Superior temporal gyrus (tissue), 1 donor: ENCODE measurements at regions not wholly inside any gene's neighbourhood (a gene's known extent, or its start where the extent isn't known, plus 50 kb on each side); places are given as distances from the start of the nearest gene placed in this dataset.

ENCODE experiments used
- DNase-seq: peaks from one replicate; pipeline ENCODE4 v3.0.0-alpha.2; 2016; ENCODE audit errors: extremely low spot score

DNA sequence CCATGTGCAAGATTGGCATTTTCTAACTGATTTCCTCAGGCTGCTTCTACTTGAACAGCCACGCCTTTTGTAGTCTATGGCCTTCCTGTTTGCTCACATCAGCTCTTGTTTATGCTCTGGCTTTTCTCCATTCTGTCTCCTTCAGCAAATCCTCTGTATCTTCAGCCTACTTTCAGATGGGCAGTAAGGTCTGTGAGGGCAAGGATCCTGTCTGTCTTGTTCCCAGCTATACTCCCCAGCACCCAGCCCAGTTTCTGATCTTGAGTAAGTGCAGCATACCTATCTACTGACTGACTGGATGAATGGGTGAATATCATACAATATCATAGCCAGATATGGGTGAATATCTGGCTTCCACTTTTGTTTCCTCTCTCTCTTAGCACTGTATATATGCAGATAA, 438.1 kb downstream of the LMO4 start:
- DNase-seq: no peak

- DNase-seq: no peak
Measured at GRCh38 chr1:87778896-87779295, 450.2 kb downstream of the LMO4 start.

DNA sequence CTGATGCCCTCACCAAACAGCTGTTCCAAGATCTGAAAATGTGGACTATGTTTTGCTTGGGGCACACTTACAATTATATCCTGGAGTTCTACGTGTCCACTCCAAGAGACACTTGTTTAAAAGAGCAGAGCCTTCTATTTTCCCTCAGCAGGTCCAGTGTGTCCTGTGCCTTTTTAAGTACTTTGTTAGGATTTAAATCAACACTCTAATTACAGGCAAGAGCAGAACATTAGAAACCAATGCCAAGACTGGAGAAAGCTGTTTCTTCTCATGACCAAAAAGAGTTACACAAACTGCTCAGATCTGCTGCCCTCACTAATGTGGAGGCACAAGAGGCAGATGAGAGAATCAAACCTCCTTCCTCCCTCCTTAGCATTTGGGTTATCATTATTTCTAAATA, 452.9 kb downstream of the LMO4 start:
- DNase-seq: no peak

DNA sequence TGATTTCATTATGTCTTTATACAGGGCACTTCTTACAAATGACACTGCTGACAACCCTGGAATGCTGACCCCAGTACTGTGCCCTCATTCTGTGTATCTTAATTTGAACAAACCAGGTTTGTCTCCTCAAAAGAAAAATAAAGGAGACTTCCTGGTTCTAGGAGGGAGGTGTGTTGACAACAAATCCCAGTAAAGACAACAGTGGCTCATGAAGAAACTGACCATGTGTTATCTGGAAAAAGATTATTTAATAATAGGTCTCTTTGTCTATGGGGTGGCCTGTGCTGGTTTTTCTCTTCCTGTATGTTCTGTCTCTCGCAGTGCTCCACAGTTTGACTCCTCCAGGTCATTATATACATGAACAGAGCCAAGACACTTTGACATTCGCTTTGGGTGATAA, 454.6 kb downstream of the LMO4 start:
- no peak for DNase-seq

DNA sequence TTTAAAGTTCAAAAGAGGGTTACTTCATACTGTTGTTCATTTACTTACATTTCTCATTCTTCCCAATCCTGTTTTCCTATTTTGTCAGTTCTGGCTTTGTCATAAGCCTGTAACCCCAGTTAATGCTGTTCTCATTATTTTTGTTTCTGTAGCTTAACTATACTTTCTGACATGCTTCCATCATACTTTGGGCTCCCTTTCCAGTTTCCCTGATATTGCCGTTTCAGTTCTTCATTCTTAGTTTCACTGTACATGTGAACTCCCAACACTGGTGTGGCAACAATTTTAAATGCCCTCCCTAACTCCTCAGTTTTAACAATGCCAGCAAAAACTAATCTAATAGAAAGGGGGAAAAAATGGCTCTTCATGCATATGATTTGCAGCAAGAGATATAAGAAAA, 456.7 kb downstream of the LMO4 start:
- no peak for DNase-seq

- no peak for DNase-seq
Measured at GRCh38 chr1:87786229-87786628, 457.5 kb downstream of the LMO4 start.

GRCh38 chr1:87786861-87787545, 458.3 kb downstream of the LMO4 start:
- no peak for DNase-seq

GRCh38 chr1:87787551-87787950, 458.9 kb downstream of the LMO4 start:
- no peak for DNase-seq

- no peak for DNase-seq
Measured at GRCh38 chr1:87790756-87791155, 462.1 kb downstream of the LMO4 start.

- no peak for DNase-seq
Measured at GRCh38 chr1:87791931-87792740, 463.5 kb downstream of the LMO4 start.

DNA sequence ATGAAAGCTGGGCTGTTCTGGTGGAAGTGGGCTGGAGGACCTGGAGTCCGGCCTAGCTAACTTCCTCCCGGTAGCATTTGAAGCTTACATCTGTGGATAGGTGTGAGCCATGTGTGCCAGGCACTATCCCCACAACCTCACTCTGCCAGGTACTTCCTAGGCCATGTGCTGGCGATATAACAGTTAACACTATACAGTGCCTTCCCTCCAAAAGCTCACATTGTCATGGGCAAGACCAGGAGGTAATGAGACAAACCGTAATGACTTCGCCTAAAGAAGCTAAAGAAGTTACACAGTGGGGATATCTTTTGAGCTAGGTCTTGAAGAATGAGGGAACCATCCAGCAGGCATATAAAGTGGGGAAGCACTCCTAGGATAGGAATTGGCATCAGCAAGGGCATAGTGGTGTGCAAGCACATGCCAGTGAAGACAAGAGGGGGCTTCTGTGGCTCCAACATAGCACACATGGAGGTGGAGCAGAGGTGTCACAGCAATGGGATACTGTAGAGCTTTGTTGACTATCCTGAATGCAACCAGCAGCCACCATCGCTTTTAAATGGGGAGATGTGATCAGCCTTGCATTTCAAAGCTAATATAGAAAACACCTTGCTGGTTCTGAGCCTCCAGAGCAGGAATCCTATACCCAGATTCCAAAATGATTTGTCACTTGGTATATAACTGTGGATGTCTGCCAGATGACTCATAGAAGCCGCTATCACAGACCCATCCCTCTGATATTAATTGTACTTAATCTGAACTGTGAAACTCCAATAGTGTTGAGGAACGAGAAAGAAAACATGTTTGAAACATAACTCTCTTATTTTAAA, 466.3 kb downstream of the LMO4 start:
- DNase-seq: no peak

GRCh38 chr1:87795615-87796337, 467.1 kb downstream of the LMO4 start:
- no peak for DNase-seq

DNA sequence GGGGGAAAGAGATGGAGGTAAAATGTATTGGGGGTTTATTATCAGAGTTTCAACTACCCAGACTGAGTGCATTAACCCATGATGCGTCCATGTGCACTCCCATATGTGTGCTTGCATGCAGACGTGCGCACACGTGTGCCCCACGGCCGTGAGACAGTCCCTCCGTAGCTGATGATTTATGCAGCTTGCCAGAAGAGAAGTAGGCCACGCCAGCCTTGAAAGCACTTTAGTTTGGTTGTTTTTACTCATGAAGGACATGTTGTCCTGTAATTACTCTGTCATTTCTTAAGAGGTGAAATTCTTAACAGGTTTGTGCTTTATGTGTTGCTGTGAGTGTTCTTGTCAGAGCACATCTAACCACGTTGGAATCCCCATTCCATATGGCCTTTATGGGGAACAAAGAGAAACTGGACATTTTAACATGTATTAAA, 467.8 kb downstream of the LMO4 start:
- no peak for DNase-seq

GRCh38 chr1:87799451-87799850, 470.8 kb downstream of the LMO4 start:
- no peak for DNase-seq

GRCh38 chr1:87800006-87800405, 471.3 kb downstream of the LMO4 start:
- DNase-seq: no peak

- no peak for DNase-seq
Measured at GRCh38 chr1:87803375-87803774, 474.7 kb downstream of the LMO4 start.

- no peak for DNase-seq
Measured at GRCh38 chr1:87804128-87804527, 475.4 kb downstream of the LMO4 start.

DNA sequence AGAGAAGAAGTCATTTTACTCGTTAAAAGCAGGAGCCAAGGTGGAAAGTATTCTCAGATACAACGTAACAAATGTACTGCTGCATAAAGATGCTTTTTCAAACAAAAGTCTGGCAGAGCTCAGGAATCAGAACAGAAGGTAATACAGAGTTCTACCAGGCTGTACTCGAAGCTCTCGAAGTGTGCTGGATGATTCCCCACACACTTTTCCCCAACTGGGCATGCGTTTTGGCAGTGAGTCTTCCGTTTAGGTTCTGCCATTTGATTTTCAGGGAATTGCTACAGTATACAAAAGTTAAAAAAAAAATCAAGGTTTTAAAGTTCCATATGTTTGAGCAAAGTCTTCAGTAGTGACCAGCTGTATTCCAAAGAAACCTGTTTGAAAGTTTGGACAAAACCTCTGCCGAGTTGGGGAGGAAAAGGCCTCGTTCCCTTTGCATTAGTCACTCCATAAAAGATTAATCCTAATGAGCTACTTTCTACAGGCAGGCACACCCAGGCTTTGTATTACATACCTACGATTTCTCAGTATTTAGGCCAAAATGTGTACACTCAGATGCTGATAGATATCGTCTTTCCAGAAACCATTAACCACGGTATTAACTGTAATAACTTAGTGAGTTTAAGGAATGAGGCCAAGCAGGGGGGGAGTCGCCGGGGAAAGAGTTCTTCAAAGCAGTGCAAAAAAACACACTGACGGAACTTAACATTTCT, 477.1 kb downstream of the LMO4 start:
- DNase-seq: no peak

GRCh38 chr1:87806379-87807094, 477.9 kb downstream of the LMO4 start:
- DNase-seq: no peak

- no peak for DNase-seq
Measured at GRCh38 chr1:87810166-87810565, 481.5 kb downstream of the LMO4 start.
